Suprapubic skin (tissue), 4 donors: ENCODE measurements at regions not wholly inside any gene's neighbourhood (a gene's known extent, or its start where the extent isn't known, plus 50 kb on each side); places are given as distances from the start of the nearest gene placed in this dataset.

Experiments
- DNase-seq, 2 donors: peaks; one replicate each; pipeline ENCODE4 v3.0.0-alpha.2; 2019; ENCODE audit warnings: low spot score in 2 of 2
- H3K27ac ChIP-seq: fragments of 200-600 bp; sonication (generic); one replicate; pipeline ENCODE4 v1.5.1; 2019
- H3K27me3 ChIP-seq: fragments of 200-600 bp; sonication (generic); one replicate; pipeline ENCODE4 v1.5.1; 2019
- H3K36me3 ChIP-seq: fragments of 200-600 bp; sonication (generic); one replicate; pipeline ENCODE4 v1.5.1; 2019
- H3K4me1 ChIP-seq: fragments of 200-600 bp; sonication (generic); one replicate; pipeline ENCODE4 v1.5.1; 2019
- H3K4me3 ChIP-seq: fragments of 200-600 bp; sonication (generic); one replicate; pipeline ENCODE4 v1.5.1; 2019; ENCODE audit warnings: mild to moderate bottlenecking
- H3K9me3 ChIP-seq: fragments of 200-600 bp; sonication (generic); one replicate; pipeline ENCODE4 v1.5.1; 2019
- CTCF ChIP-seq, 2 donors: fragments of 200-600 bp in 1 of 2; fragments of 450-650 bp in 1 of 2; sonication (generic) in 1 of 2; IDR thresholded peaks; one replicate each; pipeline ENCODE4 v1.5.1; 2016 to 2019; ENCODE audit warnings: antibody characterized with exemption in 2 of 2, mild to moderate bottlenecking in 1 of 2, moderate library complexity in 1 of 2
- EP300 ChIP-seq: sonication (generic); formaldehyde crosslinking; IDR thresholded peaks from one replicate; pipeline ENCODE4 v1.6.1; 2017; ENCODE audit warnings: antibody characterized with exemption
- POLR2A ChIP-seq, 2 donors: fragments of 450-650 bp; IDR thresholded peaks; one replicate each; pipeline ENCODE4 v1.6.1; 2017; ENCODE audit warnings: antibody characterized with exemption in 2 of 2, mild to moderate bottlenecking in 2 of 2, moderate library complexity in 2 of 2
- POLR2AphosphoS5 ChIP-seq, 3 donors: sonication (generic); formaldehyde crosslinking; IDR thresholded peaks; one replicate each; pipeline ENCODE4 v1.6.1; 2017; ENCODE audit warnings: antibody characterized with exemption in 3 of 3
- WGBS: methylation state at CpG from one replicate; pipeline ENCODE4 v1.1.5; 2018; 5-methylcytosine and 5-hydroxymethylcytosine counted together

- WGBS: 98% methylated on average over 5 of the region's 6 CpGs
- no peaks in the 10 kb centered on the region for H3K27me3 ChIP-seq
- no peaks in the 10 kb centered on the region for H3K4me1 ChIP-seq
- DNase-seq: no peak
- H3K4me3 ChIP-seq: no peak overlapping the region
- no peaks in the 10 kb centered on the region for H3K9me3 ChIP-seq
- no peak for TF ChIP-seq POLR2A (IDR thresholded peaks at IDR 0.05)
- TF ChIP-seq POLR2AphosphoS5 (IDR thresholded peaks at IDR 0.05): no peak
- no peak for TF ChIP-seq CTCF (IDR thresholded peaks at IDR 0.05)
- TF ChIP-seq EP300: no peak
- H3K27ac ChIP-seq: no peak overlapping the region
- H3K36me3 ChIP-seq: no peaks in the 10 kb centered on the region
Measured at GRCh38 chr4:33188733-33189132, 2468.6 kb downstream of the PCDH7 start.

GRCh38 chr4:33189169-33189568 lies 2469.0 kb downstream of the PCDH7 start:
- Histone ChIP-seq H3K27ac (no peak overlapping the region), H3K27me3 (no peaks in the 10 kb centered on the region), H3K4me3 (no peak overlapping the region), H3K9me3 (no peaks in the 10 kb centered on the region), H3K36me3 (no peaks in the 10 kb centered on the region), H3K4me1 (no peaks in the 10 kb centered on the region)
- TF ChIP-seq CTCF (IDR thresholded peaks at IDR 0.05): no peak
- no peak for TF ChIP-seq POLR2A (IDR thresholded peaks at IDR 0.05)
- no peak for TF ChIP-seq EP300
- no peak for TF ChIP-seq POLR2AphosphoS5 (IDR thresholded peaks at IDR 0.05)
- no peak for DNase-seq
- WGBS: no CpG with 5 or more reads among the region's 1 CpG

GRCh38 chr4:33193109-33193508 lies 2472.9 kb downstream of the PCDH7 start:
- DNase-seq: no peak
- no peak overlapping the region for H3K4me3 ChIP-seq
- no peak overlapping the region for H3K27ac ChIP-seq
- TF ChIP-seq POLR2AphosphoS5 (IDR thresholded peaks at IDR 0.05): no peak
- no peak for TF ChIP-seq CTCF (IDR thresholded peaks at IDR 0.05)
- no peak for TF ChIP-seq EP300
- TF ChIP-seq POLR2A (IDR thresholded peaks at IDR 0.05): no peak
- 85% methylated on average over 2 of the region's 2 CpGs for WGBS
- no peaks in the 10 kb centered on the region for H3K9me3 ChIP-seq
- H3K27me3 ChIP-seq: no peaks in the 10 kb centered on the region
- H3K4me1 ChIP-seq: no peaks in the 10 kb centered on the region
- H3K36me3 ChIP-seq: no peaks in the 10 kb centered on the region

- Histone ChIP-seq H3K27me3 (no peaks in the 10 kb centered on the region), H3K9me3 (no peaks in the 10 kb centered on the region), H3K4me3 (no peak overlapping the region), H3K36me3 (no peaks in the 10 kb centered on the region), H3K4me1 (no peaks in the 10 kb centered on the region), H3K27ac (no peak overlapping the region)
- TF ChIP-seq POLR2A (IDR thresholded peaks at IDR 0.05): no peak
- TF ChIP-seq POLR2AphosphoS5 (IDR thresholded peaks at IDR 0.05): no peak
- TF ChIP-seq CTCF (IDR thresholded peaks at IDR 0.05): no peak
- no peak for TF ChIP-seq EP300
- DNase-seq: no peak
Measured at GRCh38 chr4:33200377-33200776, 2480.2 kb downstream of the PCDH7 start.

- Histone ChIP-seq H3K4me1 (no peaks in the 10 kb centered on the region), H3K4me3 (no peak overlapping the region), H3K27me3 (no peaks in the 10 kb centered on the region), H3K9me3 (no peaks in the 10 kb centered on the region), H3K36me3 (no peaks in the 10 kb centered on the region), H3K27ac (no peak overlapping the region)
- WGBS: 68% methylated on average over 5 of the region's 5 CpGs
- TF ChIP-seq POLR2AphosphoS5 (IDR thresholded peaks at IDR 0.05): no peak
- no peak for TF ChIP-seq EP300
- TF ChIP-seq CTCF (IDR thresholded peaks at IDR 0.05): no peak
- TF ChIP-seq POLR2A (IDR thresholded peaks at IDR 0.05): no peak
- DNase-seq: no peak
Measured at GRCh38 chr4:33218238-33218637, 2498.1 kb downstream of the PCDH7 start.
